ENCODE measurements at regions not wholly inside any gene's neighbourhood (a gene's known extent, or its start where the extent isn't known, plus 50 kb on each side); places are given as distances from the start of the nearest gene placed in this dataset.

DNA sequence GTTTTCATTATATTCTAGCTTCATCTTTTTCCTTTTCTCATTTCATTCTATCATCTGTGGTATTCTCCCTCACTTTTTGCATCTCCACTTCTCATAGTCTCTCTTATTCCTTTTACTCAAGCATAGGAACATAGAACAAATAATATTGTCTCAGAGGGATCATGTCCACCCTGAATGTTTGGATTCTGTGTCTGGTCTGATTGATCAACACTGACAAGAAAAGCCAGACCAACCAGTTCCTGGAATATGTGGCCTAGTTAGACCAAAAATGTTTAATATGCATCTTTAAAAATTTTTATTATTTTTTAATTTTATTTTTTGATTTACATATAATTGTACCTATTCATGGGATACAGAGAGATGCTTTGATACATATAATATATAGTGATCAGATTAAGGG lies 212.0 kb upstream of the ALCAM start:
- no peak for DNase-seq (ENCODE audit: low read depth)
- no peak overlapping the region for H3K4me3 ChIP-seq (ENCODE audit: low read depth, low read length)
- TF ChIP-seq, protein P1, sequence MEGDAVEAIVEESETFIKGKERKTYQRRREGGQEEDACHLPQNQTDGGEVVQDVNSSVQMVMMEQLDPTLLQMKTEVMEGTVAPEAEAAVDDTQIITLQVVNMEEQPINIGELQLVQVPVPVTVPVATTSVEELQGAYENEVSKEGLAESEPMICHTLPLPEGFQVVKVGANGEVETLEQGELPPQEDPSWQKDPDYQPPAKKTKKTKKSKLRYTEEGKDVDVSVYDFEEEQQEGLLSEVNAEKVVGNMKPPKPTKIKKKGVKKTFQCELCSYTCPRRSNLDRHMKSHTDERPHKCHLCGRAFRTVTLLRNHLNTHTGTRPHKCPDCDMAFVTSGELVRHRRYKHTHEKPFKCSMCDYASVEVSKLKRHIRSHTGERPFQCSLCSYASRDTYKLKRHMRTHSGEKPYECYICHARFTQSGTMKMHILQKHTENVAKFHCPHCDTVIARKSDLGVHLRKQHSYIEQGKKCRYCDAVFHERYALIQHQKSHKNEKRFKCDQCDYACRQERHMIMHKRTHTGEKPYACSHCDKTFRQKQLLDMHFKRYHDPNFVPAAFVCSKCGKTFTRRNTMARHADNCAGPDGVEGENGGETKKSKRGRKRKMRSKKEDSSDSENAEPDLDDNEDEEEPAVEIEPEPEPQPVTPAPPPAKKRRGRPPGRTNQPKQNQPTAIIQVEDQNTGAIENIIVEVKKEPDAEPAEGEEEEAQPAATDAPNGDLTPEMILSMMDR (conservative IDR thresholded peaks at IDR 0.05; ENCODE audit: low read depth, low read length): no peak

DNA sequence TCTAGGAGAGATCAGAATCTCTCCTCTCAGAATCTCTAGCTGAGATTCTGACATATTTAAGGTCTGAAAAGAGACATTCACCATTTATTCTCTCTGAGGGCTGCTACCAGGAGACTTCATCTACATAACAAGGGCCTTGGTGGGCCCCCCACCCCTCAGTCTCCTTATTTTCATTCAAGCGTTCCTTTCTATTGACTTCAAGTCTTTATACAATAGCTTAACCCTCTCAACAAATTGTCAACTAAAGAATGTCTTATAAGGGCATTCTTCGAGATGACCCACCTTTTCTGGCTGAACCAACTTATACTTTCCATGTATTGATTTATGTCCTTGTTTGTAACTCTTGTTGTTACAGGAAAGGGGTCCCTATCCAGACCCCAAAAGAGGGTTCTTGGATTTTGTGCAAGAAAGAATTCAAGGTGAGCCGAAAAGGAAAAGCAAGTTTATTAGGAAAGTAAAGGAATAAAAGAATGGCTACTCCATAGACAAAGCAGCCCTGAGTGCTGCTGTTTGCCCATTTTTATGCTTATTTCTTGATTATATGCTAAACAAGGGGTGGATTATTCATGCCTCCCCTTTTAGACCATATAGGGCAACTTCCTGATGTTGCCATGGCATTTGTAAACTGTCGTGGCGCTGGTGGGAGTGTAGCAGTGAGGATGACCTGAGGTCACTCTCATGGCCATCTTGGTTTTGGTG lies 209.5 kb upstream of the ALCAM start:
- H3K4me3 ChIP-seq (ENCODE audit: low read depth, low read length): no peak overlapping the region
- DNase-seq (ENCODE audit: low read depth): no peak
- TF ChIP-seq, protein P1 (conservative IDR thresholded peaks at IDR 0.05; ENCODE audit: low read depth, low read length): no peak

DNA sequence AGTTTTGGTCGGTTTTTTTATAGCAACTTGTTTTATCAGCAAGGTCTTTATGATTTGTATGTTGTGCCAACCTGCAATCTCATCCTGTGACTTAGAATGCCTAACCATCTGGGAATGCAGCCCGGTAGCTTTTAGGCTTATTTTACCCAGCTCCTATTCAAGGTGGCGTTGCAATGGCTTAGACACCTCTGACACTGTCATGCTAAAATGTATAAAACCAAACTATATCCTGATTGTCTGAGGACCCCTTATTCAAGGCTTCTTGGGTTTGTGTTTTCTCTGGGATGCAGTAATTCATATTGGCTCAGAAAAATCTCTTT lies 209.0 kb upstream of the ALCAM start:
- TF ChIP-seq, protein P1 (conservative IDR thresholded peaks at IDR 0.05; ENCODE audit: low read depth, low read length): no peak
- DNase-seq (ENCODE audit: low read depth): no peak
- H3K4me3 ChIP-seq (ENCODE audit: low read depth, low read length): no peak overlapping the region

DNA sequence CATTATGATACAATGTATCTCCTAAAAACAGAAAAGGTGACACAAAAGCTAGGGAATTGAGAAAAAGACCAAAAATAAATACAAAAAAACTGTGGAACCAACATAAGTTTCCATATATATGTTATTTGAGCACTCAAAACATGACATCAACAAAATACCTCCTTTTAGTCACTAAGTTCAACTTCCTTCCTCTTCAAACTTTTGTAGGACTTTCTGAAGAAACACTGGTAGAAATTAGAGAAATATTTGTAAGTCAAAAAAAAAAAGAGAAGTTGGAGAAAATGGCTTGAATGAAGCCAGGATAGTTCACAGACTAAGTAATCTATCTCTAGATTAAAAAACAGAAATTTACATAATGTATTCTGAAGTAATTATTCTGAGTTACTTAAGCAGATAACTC lies 208.4 kb upstream of the ALCAM start:
- no peak overlapping the region for H3K4me3 ChIP-seq (ENCODE audit: low read depth, low read length)
- no peak for DNase-seq (ENCODE audit: low read depth)
- TF ChIP-seq, protein P1 (conservative IDR thresholded peaks at IDR 0.05; ENCODE audit: low read depth, low read length): no peak

DNA sequence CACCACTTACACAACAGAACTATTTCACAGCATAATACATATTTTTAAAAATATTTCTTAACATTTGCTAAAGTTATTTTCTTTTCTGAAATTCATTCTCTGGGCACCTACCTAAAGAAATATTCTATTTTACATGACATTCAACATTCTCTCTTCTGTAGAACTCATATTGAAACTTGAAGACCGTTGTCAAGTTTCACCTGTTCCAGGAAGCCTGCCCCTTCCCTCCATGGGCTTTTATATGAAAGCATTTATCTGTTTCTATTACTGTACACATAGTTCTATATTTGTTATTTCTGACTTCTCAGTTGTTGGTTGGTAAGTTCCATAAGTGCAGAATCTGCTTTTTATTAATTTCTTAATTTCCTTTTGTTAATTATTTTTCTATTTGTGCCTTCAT lies 204.3 kb upstream of the ALCAM start:
- H3K4me3 ChIP-seq (ENCODE audit: low read depth, low read length): no peak overlapping the region
- DNase-seq (ENCODE audit: low read depth): no peak
- TF ChIP-seq, protein P1 (conservative IDR thresholded peaks at IDR 0.05; ENCODE audit: low read depth, low read length): no peak

DNA sequence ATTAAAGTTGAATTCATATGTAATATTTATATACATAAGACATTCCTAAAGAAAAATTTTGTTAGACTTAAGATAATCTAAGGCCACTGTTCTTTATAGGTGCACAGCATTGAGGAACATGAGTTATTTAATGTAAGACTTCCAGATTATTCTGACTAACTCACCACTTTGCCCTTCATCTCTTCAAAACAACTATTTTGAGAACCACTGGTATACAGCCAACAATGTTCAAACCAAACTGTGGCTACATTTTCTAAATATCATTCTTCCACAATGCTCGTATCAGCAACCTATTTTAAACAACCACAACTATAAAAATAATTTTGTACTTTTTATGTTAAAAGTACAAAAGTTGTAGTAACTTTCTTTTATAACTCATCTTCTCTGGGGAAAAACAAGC lies 199.8 kb upstream of the ALCAM start:
- H3K4me3 ChIP-seq (ENCODE audit: low read depth, low read length): no peak overlapping the region
- DNase-seq (ENCODE audit: low read depth): no peak
- TF ChIP-seq, protein P1 (conservative IDR thresholded peaks at IDR 0.05; ENCODE audit: low read depth, low read length): no peak

DNA sequence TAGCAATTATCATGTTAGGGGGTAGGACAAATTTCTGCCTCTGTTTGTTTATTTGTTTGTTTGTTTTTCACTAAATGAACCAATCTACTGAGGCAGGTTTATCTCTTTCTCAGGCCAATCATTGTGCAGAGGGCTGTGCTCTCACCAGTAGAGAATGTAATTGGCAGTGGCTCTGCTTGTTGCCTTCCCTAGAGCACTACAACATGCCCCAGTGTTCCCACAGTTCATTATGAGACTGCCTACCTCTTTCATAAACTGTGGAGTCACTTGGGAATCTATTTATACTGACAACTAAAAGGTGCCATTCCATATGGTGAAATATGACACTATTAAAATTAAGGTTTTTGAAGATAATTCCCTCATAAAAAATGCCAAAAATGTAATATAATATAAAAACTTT lies 196.3 kb upstream of the ALCAM start:
- TF ChIP-seq, protein P1 (conservative IDR thresholded peaks at IDR 0.05; ENCODE audit: low read depth, low read length): no peak
- no peak overlapping the region for H3K4me3 ChIP-seq (ENCODE audit: low read depth, low read length)
- no peak for DNase-seq (ENCODE audit: low read depth)
